ENCODE measurements at regions not wholly inside any gene's neighbourhood (a gene's known extent, or its start where the extent isn't known, plus 50 kb on each side); places are given as distances from the start of the nearest gene placed in this dataset.

DNA sequence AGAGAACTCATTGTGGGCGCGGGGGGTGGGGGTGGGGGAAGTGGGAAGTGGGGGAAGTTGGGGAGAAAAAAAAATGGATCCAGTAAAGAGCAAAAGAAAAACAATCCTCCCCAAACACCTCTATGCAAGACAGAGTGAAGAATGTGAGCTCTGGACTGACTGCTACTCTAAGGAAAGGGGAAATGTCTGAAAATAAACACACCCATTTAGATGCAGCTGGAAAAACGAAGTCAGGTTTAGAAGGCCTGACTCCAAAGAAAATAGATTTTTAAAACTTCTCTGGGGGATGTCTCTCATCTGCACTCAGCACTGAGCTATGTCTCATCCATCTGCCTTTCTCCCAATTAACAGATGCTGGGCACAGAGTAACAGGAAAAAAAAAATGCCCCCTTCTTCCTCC, 904.4 kb downstream of the GALC start:
- TF ChIP-seq, protein P1, sequence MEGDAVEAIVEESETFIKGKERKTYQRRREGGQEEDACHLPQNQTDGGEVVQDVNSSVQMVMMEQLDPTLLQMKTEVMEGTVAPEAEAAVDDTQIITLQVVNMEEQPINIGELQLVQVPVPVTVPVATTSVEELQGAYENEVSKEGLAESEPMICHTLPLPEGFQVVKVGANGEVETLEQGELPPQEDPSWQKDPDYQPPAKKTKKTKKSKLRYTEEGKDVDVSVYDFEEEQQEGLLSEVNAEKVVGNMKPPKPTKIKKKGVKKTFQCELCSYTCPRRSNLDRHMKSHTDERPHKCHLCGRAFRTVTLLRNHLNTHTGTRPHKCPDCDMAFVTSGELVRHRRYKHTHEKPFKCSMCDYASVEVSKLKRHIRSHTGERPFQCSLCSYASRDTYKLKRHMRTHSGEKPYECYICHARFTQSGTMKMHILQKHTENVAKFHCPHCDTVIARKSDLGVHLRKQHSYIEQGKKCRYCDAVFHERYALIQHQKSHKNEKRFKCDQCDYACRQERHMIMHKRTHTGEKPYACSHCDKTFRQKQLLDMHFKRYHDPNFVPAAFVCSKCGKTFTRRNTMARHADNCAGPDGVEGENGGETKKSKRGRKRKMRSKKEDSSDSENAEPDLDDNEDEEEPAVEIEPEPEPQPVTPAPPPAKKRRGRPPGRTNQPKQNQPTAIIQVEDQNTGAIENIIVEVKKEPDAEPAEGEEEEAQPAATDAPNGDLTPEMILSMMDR (conservative IDR thresholded peaks at IDR 0.05) = no peak
- no peak for TF ChIP-seq ZFX (IDR thresholded peaks at IDR 0.05)
- H3K27ac ChIP-seq = no peak overlapping the region

DNA sequence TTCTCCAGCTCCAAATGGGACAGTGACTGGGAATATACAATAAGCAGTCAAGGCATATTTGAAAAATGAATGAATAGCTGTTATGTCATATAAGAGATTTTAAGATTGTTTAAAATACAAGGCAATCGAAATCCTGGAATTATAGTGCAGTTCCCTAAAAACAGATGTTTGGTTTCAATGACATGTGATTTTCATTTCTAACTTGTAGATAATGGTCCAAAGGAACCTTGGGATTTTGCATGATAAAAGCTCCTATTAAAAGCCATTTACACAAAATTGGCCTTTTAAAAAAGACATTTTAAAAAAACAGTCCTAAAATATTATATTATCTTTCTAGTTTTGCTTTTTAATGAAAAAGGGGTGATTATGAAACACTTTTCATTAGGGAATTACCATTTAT, 905.1 kb downstream of the GALC start:
- TF ChIP-seq ZFX (IDR thresholded peaks at IDR 0.05) = no peak
- TF ChIP-seq, protein P1 (conservative IDR thresholded peaks at IDR 0.05) = no peak

DNA sequence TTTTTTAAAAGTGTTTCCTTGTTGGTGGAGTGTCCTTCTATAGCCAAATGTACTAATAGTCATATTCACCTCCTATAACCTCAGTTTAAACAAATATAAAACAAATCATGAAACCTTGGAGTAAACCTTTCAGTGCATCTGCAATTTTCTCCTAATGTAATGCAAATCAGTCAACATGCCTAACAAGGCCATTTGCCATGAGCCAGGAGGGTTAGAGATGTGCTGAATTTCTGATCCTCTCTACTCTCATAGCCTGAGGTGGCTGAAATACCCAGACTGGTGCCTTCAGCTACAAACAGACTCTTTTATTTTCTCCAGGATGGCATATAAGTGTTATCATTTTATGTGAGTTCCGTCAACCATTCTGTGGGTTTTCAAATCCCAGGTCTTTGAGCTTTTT, 908.1 kb downstream of the GALC start:
- no peak overlapping the region for H3K27ac ChIP-seq
- TF ChIP-seq, protein P1 (conservative IDR thresholded peaks at IDR 0.05) = no peak
- no peak for TF ChIP-seq ZFX (IDR thresholded peaks at IDR 0.05)

More for the DNA sequence above, 905.1 kb downstream of the GALC start:
- no peak overlapping the region for H3K27ac ChIP-seq

DNA sequence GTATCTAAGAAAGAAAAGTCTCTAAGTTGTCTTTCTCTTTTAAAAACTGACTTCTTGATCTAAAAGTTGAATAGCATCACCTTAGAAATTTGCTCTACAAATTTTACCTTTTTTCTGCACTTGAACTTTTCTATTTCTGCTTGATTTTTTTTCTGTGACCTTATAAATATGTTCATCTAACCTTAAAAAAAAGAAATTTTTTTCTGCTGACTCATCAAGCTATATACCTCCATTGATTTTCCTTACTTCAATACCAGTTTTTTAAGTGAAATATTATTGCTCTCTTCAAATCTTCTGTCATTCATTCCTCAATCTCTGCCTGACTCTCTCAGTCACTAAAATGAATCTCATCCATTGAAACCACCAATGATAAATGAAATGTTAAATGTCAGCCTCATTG, 910.1 kb downstream of the GALC start:
- TF ChIP-seq ZFX (IDR thresholded peaks at IDR 0.05) = no peak
- TF ChIP-seq, protein P1 (conservative IDR thresholded peaks at IDR 0.05) = no peak
- H3K27ac ChIP-seq = no peak overlapping the region

DNA sequence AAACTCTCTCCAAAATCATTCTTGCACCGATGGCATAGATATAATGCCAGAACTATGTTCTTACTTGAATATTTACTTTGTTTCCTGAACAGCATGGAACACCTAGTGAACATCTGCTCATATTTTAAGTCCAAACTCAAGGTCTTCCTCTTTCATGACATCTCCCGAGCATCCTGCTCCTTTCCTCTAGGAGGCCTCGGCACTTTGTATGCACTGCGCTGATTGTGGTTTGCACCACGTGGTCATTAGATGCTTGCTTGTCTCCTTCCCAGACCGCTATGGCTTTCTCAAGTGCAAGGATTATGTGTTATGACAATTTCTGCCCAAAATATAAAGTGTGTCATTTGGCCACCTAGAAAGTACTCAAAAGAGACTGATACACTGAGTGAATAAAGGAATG, 912.0 kb downstream of the GALC start:
- TF ChIP-seq, protein P1 (conservative IDR thresholded peaks at IDR 0.05) = no peak
- no peak for TF ChIP-seq ZFX (IDR thresholded peaks at IDR 0.05)
- no peak overlapping the region for H3K27ac ChIP-seq

DNA sequence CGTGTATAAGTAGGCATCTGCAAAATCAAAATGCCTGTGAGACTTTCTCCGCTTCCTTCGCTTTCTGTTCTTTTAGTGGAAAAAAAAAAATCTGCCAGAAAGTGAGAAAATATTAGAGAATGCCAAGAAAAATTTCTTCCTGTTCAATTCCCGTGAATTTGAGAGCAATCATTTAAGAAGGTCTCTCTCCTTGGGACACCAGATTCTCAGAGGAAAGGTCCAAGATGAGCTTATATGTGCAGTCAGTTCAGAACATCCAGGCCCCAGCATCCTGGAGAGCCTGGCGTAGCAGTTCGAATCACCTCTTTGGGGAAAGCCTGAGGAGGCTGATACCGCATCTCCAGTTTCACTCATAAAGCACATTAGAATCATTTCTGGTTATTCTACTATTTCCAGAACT, 912.8 kb downstream of the GALC start:
- no peak overlapping the region for H3K27ac ChIP-seq
- TF ChIP-seq, protein P1 (conservative IDR thresholded peaks at IDR 0.05) = no peak
- TF ChIP-seq ZFX (IDR thresholded peaks at IDR 0.05) = no peak

DNA sequence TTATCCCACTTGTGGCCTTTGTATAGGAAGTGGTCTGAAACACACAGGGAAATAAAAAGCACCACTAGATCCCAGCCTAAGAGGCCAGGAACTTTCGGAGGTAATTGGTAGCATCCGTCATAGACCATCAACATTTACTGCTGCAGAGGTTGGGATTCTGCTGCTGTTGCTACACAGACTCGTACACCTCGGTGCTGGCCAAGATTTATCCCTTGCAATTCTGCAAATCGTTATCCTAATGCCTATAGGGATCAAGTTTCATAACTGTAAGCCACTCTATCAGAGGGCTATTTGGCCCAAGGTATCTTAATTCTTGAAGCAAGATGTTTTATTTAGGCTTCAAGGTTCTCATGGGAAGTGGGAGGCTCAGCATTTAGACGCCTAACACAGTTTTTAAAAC, 913.6 kb downstream of the GALC start:
- no peak overlapping the region for H3K27ac ChIP-seq
- TF ChIP-seq ZFX (IDR thresholded peaks at IDR 0.05) = no peak
- TF ChIP-seq, protein P1 (conservative IDR thresholded peaks at IDR 0.05) = no peak

Measured in C4-2B (cell line).